ES-I3 (cell line): ENCODE measurements at regions not wholly inside any gene's neighbourhood (a gene's known extent, or its start where the extent isn't known, plus 50 kb on each side); places are given as distances from the start of the nearest gene placed in this dataset.

Experiments used
- H3K36me3 ChIP-seq: 2 replicates; pipeline ENCODE4 v1.6.1; 2013; ENCODE audit warnings: mild to moderate bottlenecking, low read length, control low read depth, moderate library complexity; ENCODE audit not compliant: insufficient read depth
- H3K4me1 ChIP-seq: 2 replicates; pipeline ENCODE4 v1.6.1; 2013; ENCODE audit warnings: mild to moderate bottlenecking, control low read depth, low read length; ENCODE audit not compliant: insufficient read depth
- H3K9ac ChIP-seq: 2 replicates; pipeline ENCODE4 v1.6.1; 2013; ENCODE audit warnings: low read depth, mild to moderate bottlenecking, low read length, moderate library complexity
- H3K9me3 ChIP-seq: 2 replicates; pipeline ENCODE4 v1.6.1; 2013; ENCODE audit warnings: mild to moderate bottlenecking, low read length, moderate library complexity; ENCODE audit not compliant: control insufficient read depth, insufficient read depth

- H3K9ac ChIP-seq = no peak overlapping the region
- H3K9me3 ChIP-seq = no peaks in the 10 kb centered on the region
- H3K36me3 ChIP-seq = no peaks in the 10 kb centered on the region
- H3K4me1 ChIP-seq = peaks cover 21% of the 10 kb centered on the region
Measured at GRCh38 chr2:204205538-204205937, 269.0 kb downstream of the ICOS start.

- Histone ChIP-seq H3K4me1 (peaks cover 21% of the 10 kb centered on the region), H3K9me3 (no peaks in the 10 kb centered on the region), H3K36me3 (no peaks in the 10 kb centered on the region), H3K9ac (no peak overlapping the region)
Measured at GRCh38 chr2:204207866-204208265, 271.3 kb downstream of the ICOS start.

GRCh38 chr2:204213588-204213987, 277.0 kb downstream of the ICOS start:
- no peaks in the 10 kb centered on the region for H3K36me3 ChIP-seq
- H3K9me3 ChIP-seq = peaks cover 5% of the 10 kb centered on the region
- no peak overlapping the region for H3K9ac ChIP-seq
- no peaks in the 10 kb centered on the region for H3K4me1 ChIP-seq

GRCh38 chr2:204218040-204218439, 281.5 kb downstream of the ICOS start:
- Histone ChIP-seq H3K4me1 (no peaks in the 10 kb centered on the region), H3K9ac (no peak overlapping the region), H3K36me3 (no peaks in the 10 kb centered on the region), H3K9me3 (peaks cover 5% of the 10 kb centered on the region)

GRCh38 chr2:204219196-204219595, 282.6 kb downstream of the ICOS start:
- Histone ChIP-seq H3K36me3 (no peaks in the 10 kb centered on the region), H3K4me1 (no peaks in the 10 kb centered on the region), H3K9ac (no peak overlapping the region), H3K9me3 (peaks cover 5% of the 10 kb centered on the region; the same call in 1 of the 2 replicates)

- H3K4me1 ChIP-seq = no peaks in the 10 kb centered on the region
- H3K9ac ChIP-seq = no peak overlapping the region
- H3K9me3 ChIP-seq = peaks cover 3% of the 10 kb centered on the region; the same call in 1 of the 2 replicates
- H3K36me3 ChIP-seq = no peaks in the 10 kb centered on the region
Measured at GRCh38 chr2:204220896-204221295, 284.3 kb downstream of the ICOS start.

- H3K36me3 ChIP-seq = no peaks in the 10 kb centered on the region
- no peaks in the 10 kb centered on the region for H3K4me1 ChIP-seq
- H3K9ac ChIP-seq = no peak overlapping the region
- H3K9me3 ChIP-seq = no peaks in the 10 kb centered on the region; the same call in 1 of the 2 replicates
Measured at GRCh38 chr2:204223046-204223445, 286.5 kb downstream of the ICOS start.

- no peaks in the 10 kb centered on the region for H3K4me1 ChIP-seq
- H3K36me3 ChIP-seq = no peaks in the 10 kb centered on the region
- no peaks in the 10 kb centered on the region; the same call in 1 of the 2 replicates for H3K9me3 ChIP-seq
- no peak overlapping the region for H3K9ac ChIP-seq
Measured at GRCh38 chr2:204223544-204223943, 287.0 kb downstream of the ICOS start.

- H3K9ac ChIP-seq = no peak overlapping the region
- no peaks in the 10 kb centered on the region; the same call in 1 of the 2 replicates for H3K9me3 ChIP-seq
- no peaks in the 10 kb centered on the region; the same call in 1 of the 2 replicates for H3K36me3 ChIP-seq
- H3K4me1 ChIP-seq = no peaks in the 10 kb centered on the region
Measured at GRCh38 chr2:204225671-204226073, 289.1 kb downstream of the ICOS start.

- Histone ChIP-seq H3K36me3 (no peaks in the 10 kb centered on the region; the same call in 1 of the 2 replicates), H3K9ac (no peak overlapping the region), H3K9me3 (no peaks in the 10 kb centered on the region), H3K4me1 (no peaks in the 10 kb centered on the region)
Measured at GRCh38 chr2:204226305-204226880, 289.8 kb downstream of the ICOS start.

- H3K36me3 ChIP-seq = no peaks in the 10 kb centered on the region; the same call in 1 of the 2 replicates
Measured at GRCh38 chr2:204228169-204228886, 291.8 kb downstream of the ICOS start.

GRCh38 chr2:204234248-204234647, 297.7 kb downstream of the ICOS start:
- Histone ChIP-seq H3K9me3 (no peaks in the 10 kb centered on the region), H3K36me3 (no peaks in the 10 kb centered on the region), H3K4me1 (no peaks in the 10 kb centered on the region), H3K9ac (no peak overlapping the region)

More at GRCh38 chr2:204228169-204228886, 291.8 kb downstream of the ICOS start:
- H3K9me3 ChIP-seq = no peaks in the 10 kb centered on the region
- no peak overlapping the region for H3K9ac ChIP-seq
- H3K4me1 ChIP-seq = no peaks in the 10 kb centered on the region

GRCh38 chr2:204234879-204235278, 298.3 kb downstream of the ICOS start:
- H3K36me3 ChIP-seq = no peaks in the 10 kb centered on the region
- no peaks in the 10 kb centered on the region for H3K4me1 ChIP-seq
- no peak overlapping the region for H3K9ac ChIP-seq
- H3K9me3 ChIP-seq = no peaks in the 10 kb centered on the region

GRCh38 chr2:204237416-204237815, 300.9 kb downstream of the ICOS start:
- Histone ChIP-seq H3K9ac (no peak overlapping the region), H3K9me3 (no peaks in the 10 kb centered on the region), H3K4me1 (no peaks in the 10 kb centered on the region), H3K36me3 (no peaks in the 10 kb centered on the region)
